ENCODE measurements at regions not wholly inside any gene's neighbourhood (a gene's known extent, or its start where the extent isn't known, plus 50 kb on each side); places are given as distances from the start of the nearest gene placed in this dataset.

DNA sequence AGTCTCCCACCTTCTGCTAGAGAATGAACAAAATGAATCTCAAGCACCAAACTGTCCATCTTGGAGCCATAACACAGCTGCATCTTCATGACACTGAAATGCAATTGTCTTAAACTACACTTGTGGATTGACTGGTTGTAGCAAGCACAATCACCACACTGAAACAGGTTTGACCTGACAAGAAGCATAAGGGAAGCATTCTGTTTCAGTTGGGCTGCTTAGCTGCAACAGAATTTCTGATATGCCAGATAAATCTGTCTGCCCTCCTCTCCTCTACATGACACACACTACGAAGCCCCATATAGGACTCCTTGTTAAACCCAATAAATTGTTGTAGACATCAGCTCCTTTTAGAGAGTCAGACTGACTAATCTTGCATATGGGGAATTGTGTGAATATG lies 101.8 kb upstream of the NPY2R start:
- TF ChIP-seq POLR2AphosphoS5 (IDR thresholded peaks at IDR 0.05; ENCODE audit: low read depth, low read length) (no peak), POLR2A (IDR thresholded peaks at IDR 0.05; ENCODE audit: borderline replicate concordance, extremely low read depth, insufficient read depth, insufficient read length) (no peak), SRF (IDR thresholded peaks at IDR 0.05; ENCODE audit: low read depth) (no peak), ELF1 (IDR thresholded peaks at IDR 0.05; ENCODE audit: borderline replicate concordance, low read depth) (no peak)
- TF ChIP-seq, protein P1, sequence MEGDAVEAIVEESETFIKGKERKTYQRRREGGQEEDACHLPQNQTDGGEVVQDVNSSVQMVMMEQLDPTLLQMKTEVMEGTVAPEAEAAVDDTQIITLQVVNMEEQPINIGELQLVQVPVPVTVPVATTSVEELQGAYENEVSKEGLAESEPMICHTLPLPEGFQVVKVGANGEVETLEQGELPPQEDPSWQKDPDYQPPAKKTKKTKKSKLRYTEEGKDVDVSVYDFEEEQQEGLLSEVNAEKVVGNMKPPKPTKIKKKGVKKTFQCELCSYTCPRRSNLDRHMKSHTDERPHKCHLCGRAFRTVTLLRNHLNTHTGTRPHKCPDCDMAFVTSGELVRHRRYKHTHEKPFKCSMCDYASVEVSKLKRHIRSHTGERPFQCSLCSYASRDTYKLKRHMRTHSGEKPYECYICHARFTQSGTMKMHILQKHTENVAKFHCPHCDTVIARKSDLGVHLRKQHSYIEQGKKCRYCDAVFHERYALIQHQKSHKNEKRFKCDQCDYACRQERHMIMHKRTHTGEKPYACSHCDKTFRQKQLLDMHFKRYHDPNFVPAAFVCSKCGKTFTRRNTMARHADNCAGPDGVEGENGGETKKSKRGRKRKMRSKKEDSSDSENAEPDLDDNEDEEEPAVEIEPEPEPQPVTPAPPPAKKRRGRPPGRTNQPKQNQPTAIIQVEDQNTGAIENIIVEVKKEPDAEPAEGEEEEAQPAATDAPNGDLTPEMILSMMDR (IDR thresholded peaks at IDR 0.05 in 2 of 3, conservative IDR thresholded peaks at IDR 0.05 in 1 of 3; ENCODE audit: borderline replicate concordance in 1 of 3, insufficient read depth in 1 of 3, low read depth in 2 of 3, low read length in 2 of 3), result no peak
- TF ChIP-seq, protein P2, sequence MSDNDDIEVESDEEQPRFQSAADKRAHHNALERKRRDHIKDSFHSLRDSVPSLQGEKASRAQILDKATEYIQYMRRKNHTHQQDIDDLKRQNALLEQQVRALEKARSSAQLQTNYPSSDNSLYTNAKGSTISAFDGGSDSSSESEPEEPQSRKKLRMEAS (IDR thresholded peaks at IDR 0.05), result no peak

Data from HCT116 (cell line).